CD14-positive monocyte (primary cell): ENCODE measurements at regions not wholly inside any gene's neighbourhood (a gene's known extent, or its start where the extent isn't known, plus 50 kb on each side); places are given as distances from the start of the nearest gene placed in this dataset.

Experiments
- DNase-seq, 3 donors: peaks; one replicate each; pipeline ENCODE4 v3.0.0-alpha.2; 2011 to 2022
- H2AFZ ChIP-seq: 2 replicates; pipeline ENCODE4 v1.6.0; 2012; ENCODE audit warnings: mild to moderate bottlenecking, low read depth, low read length, inconsistent platforms; ENCODE audit not compliant: insufficient read depth, poor library complexity, severe bottlenecking
- H3K27ac ChIP-seq, 2 donors: 1 replicate in 1 of 2; 2 replicates in 1 of 2; pipeline ENCODE4 v1.5.1; 2012 to 2013; ENCODE audit warnings: low read length in 2 of 2, control low read depth in 1 of 2, inconsistent platforms in 1 of 2, low read depth in 1 of 2, mild to moderate bottlenecking in 1 of 2
- H3K27me3 ChIP-seq, 2 donors: one replicate each; pipeline versions ENCODE4 v1.6.0 to v1.6.1; 2011 to 2013; ENCODE audit warnings: low read length in 2 of 2; ENCODE audit not compliant: control insufficient read depth in 2 of 2, insufficient read depth in 2 of 2
- H3K36me3 ChIP-seq, 2 donors: replicated peaks in 1 of 2; 1 replicate in 1 of 2; 2 replicates in 1 of 2; pipeline versions ENCODE4 v1.5.1 to v1.6.1; 2012 to 2013; ENCODE audit warnings: low read length in 2 of 2, control low read depth in 1 of 2, inconsistent platforms in 1 of 2, mild to moderate bottlenecking in 1 of 2; ENCODE audit not compliant: insufficient read depth in 2 of 2, control insufficient read depth in 1 of 2
- H3K4me1 ChIP-seq, 2 donors: 1 replicate in 1 of 2; 2 replicates in 1 of 2; pipeline versions ENCODE4 v1.5.1 to v1.6.1; 2012 to 2013; ENCODE audit warnings: low read length in 2 of 2, control low read depth in 1 of 2, inconsistent platforms in 1 of 2, mild to moderate bottlenecking in 1 of 2, moderate library complexity in 1 of 2; ENCODE audit not compliant: insufficient read depth in 2 of 2, control insufficient read depth in 1 of 2
- H3K4me2 ChIP-seq: replicated peaks from 2 replicates; pipeline ENCODE3; 2012; ENCODE audit warnings: low read length, moderate library complexity, mild to moderate bottlenecking; ENCODE audit not compliant: poor library complexity, severe bottlenecking; ENCODE audit errors: extremely low read depth
- H3K4me3 ChIP-seq, 3 experiments: fragments of 200-600 bp in 1 of 3; sonication (generic) in 1 of 3; replicated peaks in 1 of 3; 1 replicate in 2 of 3; 2 replicates in 1 of 3; pipeline ENCODE4 v1.5.1; 2011 to 2013; ENCODE audit warnings: low read length in 3 of 3, mild to moderate bottlenecking in 3 of 3, control low read depth in 2 of 3, low read depth in 2 of 3, inconsistent platforms in 1 of 3, moderate library complexity in 1 of 3
- H3K79me2 ChIP-seq: 2 replicates; pipeline ENCODE4 v1.6.0; 2012; ENCODE audit warnings: mild to moderate bottlenecking, control low read depth, inconsistent platforms, low read length, moderate library complexity; ENCODE audit not compliant: insufficient read depth
- H3K9ac ChIP-seq: 2 replicates; pipeline ENCODE4 v1.6.0; 2017; ENCODE audit warnings: low read length, mild to moderate bottlenecking; ENCODE audit not compliant: insufficient read depth, poor library complexity, severe bottlenecking
- H3K9me3 ChIP-seq, 2 donors: replicated peaks in 1 of 2; 1 replicate in 1 of 2; 2 replicates in 1 of 2; pipeline versions ENCODE4 v1.5.1 to v1.6.1; 2012 to 2013; ENCODE audit warnings: low read length in 2 of 2, control low read depth in 1 of 2; ENCODE audit not compliant: control insufficient read depth in 1 of 2, insufficient read depth in 1 of 2
- H4K20me1 ChIP-seq: 2 replicates; pipeline ENCODE4 v1.6.0; 2012; ENCODE audit warnings: mild to moderate bottlenecking, low read length, control low read depth, moderate library complexity; ENCODE audit not compliant: insufficient read depth
- H3K27ac Mint-ChIP-seq, 7 donors: one replicate each; pipeline ENCODE4 v1.8.0; 2020; ENCODE audit warnings: mild to moderate bottlenecking in 7 of 7, mixed read lengths in 7 of 7, moderate library complexity in 6 of 7, inconsistent platforms in 2 of 7
- H3K27me3 Mint-ChIP-seq, 3 donors: one replicate each; pipeline ENCODE4 v1.8.0; 2021 to 2022; ENCODE audit warnings: low read depth in 3 of 3, mild to moderate bottlenecking in 3 of 3, mixed read lengths in 3 of 3, moderate library complexity in 3 of 3, inconsistent platforms in 1 of 3
- H3K36me3 Mint-ChIP-seq, 2 donors: one replicate each; pipeline ENCODE4 v1.8.0; 2020; ENCODE audit warnings: mixed read lengths in 2 of 2, inconsistent platforms in 1 of 2, mild to moderate bottlenecking in 1 of 2
- H3K4me1 Mint-ChIP-seq: one replicate; pipeline ENCODE4 v1.8.0; 2020; ENCODE audit warnings: mild to moderate bottlenecking, mixed read lengths
- H3K4me3 Mint-ChIP-seq, 2 donors: one replicate each; pipeline ENCODE4 v1.8.0; 2020; ENCODE audit warnings: mild to moderate bottlenecking in 2 of 2, mixed read lengths in 2 of 2, moderate library complexity in 1 of 2
- H3K9me3 Mint-ChIP-seq, 7 donors: one replicate each; pipeline ENCODE4 v1.8.0; 2020 to 2022; ENCODE audit warnings: mixed read lengths in 7 of 7, mild to moderate bottlenecking in 6 of 7, moderate library complexity in 6 of 7, inconsistent platforms in 2 of 7
- CTCF ChIP-seq: fragments of 200-600 bp; IDR thresholded peaks from one replicate; pipeline ENCODE4 v1.8.0; 2022; ENCODE audit warnings: antibody characterized with exemption, mild to moderate bottlenecking
- whole genome bisulfite sequencing: methylation state at CpG from one replicate; pipeline ENCODE4 v1.1.5; 2013; ENCODE audit warnings: missing lambda C conversion rate; ENCODE audit not compliant: insufficient coverage; 5-methylcytosine and 5-hydroxymethylcytosine counted together
- intact Hi-C, 2 donors: fragments of 100-400 bp; cut with micrococcal nuclease; formaldehyde crosslinking; loops; one replicate each; pipeline versions ENCODE4 v1.15.0 to v1.15.1; 2023

GRCh38 chr4:135164601-135165000, 963.0 kb upstream of the PABPC4L start:
- H4K20me1 ChIP-seq, result no peaks in the 10 kb centered on the region
- Mint-ChIP-seq H3K27ac (no peak overlapping the region), H3K4me3 (no peak overlapping the region), H3K36me3 (no peaks in the 10 kb centered on the region), H3K9me3 (no peaks in the 10 kb centered on the region), H3K27me3 (no peaks in the 10 kb centered on the region), H3K4me1 (no peaks in the 10 kb centered on the region)
- no peak overlapping the region for H2AFZ ChIP-seq
- H3K4me2 ChIP-seq, result no peak overlapping the region
- no peaks in the 10 kb centered on the region for H3K4me1 ChIP-seq
- H3K36me3 ChIP-seq, result no peaks in the 10 kb centered on the region
- no peak for DNase-seq
- H3K27me3 ChIP-seq, result no peaks in the 10 kb centered on the region
- intact Hi-C loops, result no loop called here
- H3K9me3 ChIP-seq, result no peaks in the 10 kb centered on the region
- no CpG with 5 or more reads among the region's 5 CpGs for WGBS
- no peak overlapping the region for H3K9ac ChIP-seq
- no peak overlapping the region for H3K27ac ChIP-seq
- no peaks in the 10 kb centered on the region for H3K79me2 ChIP-seq
- H3K4me3 ChIP-seq, result no peak overlapping the region
- TF ChIP-seq CTCF, result no peak

GRCh38 chr4:135144498-135144897, 942.9 kb upstream of the PABPC4L start:
- H3K4me3 Mint-ChIP-seq, result no peak overlapping the region
- intact Hi-C loops, result no loop called here
- H3K4me1 ChIP-seq, result no peaks in the 10 kb centered on the region

More at GRCh38 chr4:135144498-135144897, 942.9 kb upstream of the PABPC4L start:
- no peaks in the 10 kb centered on the region for H3K27me3 ChIP-seq
- H3K27ac ChIP-seq, result no peak overlapping the region
- no peaks in the 10 kb centered on the region for H3K9me3 ChIP-seq
- H3K36me3 ChIP-seq, result no peaks in the 10 kb centered on the region
- no peak overlapping the region for H3K9ac ChIP-seq
- H3K9me3 Mint-ChIP-seq, result peaks cover 0 to 1% (median 0%) of the 10 kb centered on the region in 7 donors
- no peak overlapping the region for H3K4me3 ChIP-seq
- no peaks in the 10 kb centered on the region for H3K79me2 ChIP-seq
- H2AFZ ChIP-seq, result no peak overlapping the region
- H3K4me2 ChIP-seq, result no peak overlapping the region
- DNase-seq, result no peak
- no peaks in the 10 kb centered on the region for H3K36me3 Mint-ChIP-seq
- H4K20me1 ChIP-seq, result no peaks in the 10 kb centered on the region
- no CpG with 5 or more reads among the region's 1 CpG for WGBS
- TF ChIP-seq CTCF, result no peak
- H3K4me1 Mint-ChIP-seq, result no peaks in the 10 kb centered on the region
- H3K27ac Mint-ChIP-seq, result no peak overlapping the region
- H3K27me3 Mint-ChIP-seq, result no peaks in the 10 kb centered on the region
